GM12878 (cell line): ENCODE measurements at regions not wholly inside any gene's neighbourhood (a gene's known extent, or its start where the extent isn't known, plus 50 kb on each side); places are given as distances from the start of the nearest gene placed in this dataset.

ENCODE experiments used
- ATAC-seq: fragments of 200-7000 bp; cut with Tn5 transposase; 3 replicates; pipeline ENCODE4 v1.9.1; 2020; ENCODE audit warnings: mild to moderate bottlenecking, moderate library complexity
- BruUV-seq: library from RNA; stranded (reverse); fragments of 400-500 nt; replicated peaks from 2 replicates; lab custom pipeline; 2021; lab: Mats Ljungman, UMichigan
- CTCF ChIA-PET: fragments of 300-600 bp; sonication (Branson Sonifier 250); formaldehyde crosslinking; extraction: SDS; loops from one replicate; lab custom pipeline; 2021; ENCODE audit warnings: inconsistent platforms; lab: Yijun Ruan, JAX
- POLR2A ChIA-PET: fragments of 350-600 bp; formaldehyde crosslinking; extraction: SDS; loops from one replicate; lab custom pipeline; 2021; ENCODE audit warnings: inconsistent platforms; lab: Charles Lee
- RAD21 ChIA-PET: fragments of 300-600 bp; sonication (Branson Sonifier 250); formaldehyde crosslinking; loops from one replicate; lab custom pipeline; 2023; ENCODE audit warnings: antibody characterized with exemption; ENCODE audit not compliant: unreplicated experiment; lab: Charles Lee
- SMC1A ChIA-PET: fragments of 300-600 bp; sonication (Branson Sonifier 250); formaldehyde crosslinking; loops from one replicate; lab custom pipeline; 2023; ENCODE audit not compliant: unreplicated experiment, uncharacterized antibody; lab: Charles Lee
- DNase-seq: peaks from one replicate; pipeline ENCODE4 v3.0.0-alpha.2; 2011; ENCODE audit warnings: low read depth, low spot score
- FAIRE-seq: peaks from 3 replicates; lab custom pipeline; 2011; peaks lifted over from hg19 to GRCh38; lab: Jason Lieb, UNC
- H2AFZ ChIP-seq: 2 replicates; pipeline ENCODE4 v1.6.0; 2011; ENCODE audit warnings: low read depth, low read length, control low read depth; ENCODE audit not compliant: control insufficient read depth
- H3K27ac ChIP-seq: 2 replicates; pipeline ENCODE4 v1.5.1; 2011; ENCODE audit warnings: control low read depth; ENCODE audit not compliant: control insufficient read depth, insufficient read depth
- H3K27me3 ChIP-seq, 2 experiments: replicated peaks in 1 of 2; 2 replicates each; pipeline versions ENCODE4 v1.6.0 to v1.6.1; 2011; ENCODE audit warnings: low read length in 1 of 2; ENCODE audit not compliant: control insufficient read depth in 2 of 2, insufficient read depth in 2 of 2
- H3K36me3 ChIP-seq, 2 experiments: 2 replicates each; pipeline ENCODE4 v1.5.1; 2011; ENCODE audit warnings: low read length in 1 of 2; ENCODE audit not compliant: control insufficient read depth in 2 of 2, insufficient read depth in 2 of 2
- H3K4me1 ChIP-seq: 2 replicates; pipeline ENCODE4 v1.6.1; 2011; ENCODE audit warnings: mild to moderate bottlenecking, low read length, moderate library complexity, mixed read lengths; ENCODE audit not compliant: control insufficient read depth, insufficient read depth
- H3K4me2 ChIP-seq: 2 replicates; pipeline ENCODE4 v1.6.0; 2011; ENCODE audit warnings: control low read depth; ENCODE audit not compliant: control insufficient read depth, insufficient read depth
- H3K4me3 ChIP-seq: fragments of 200-600 bp; sonication (generic); 2 replicates; pipeline ENCODE4 v1.5.1; 2016
- H3K79me2 ChIP-seq: 2 replicates; pipeline ENCODE4 v1.6.0; 2011; ENCODE audit warnings: low read length; ENCODE audit not compliant: control insufficient read depth, insufficient read depth
- H3K9ac ChIP-seq: 2 replicates; pipeline ENCODE4 v1.8.0; 2011; ENCODE audit warnings: low read length, control low read depth, mixed read lengths; ENCODE audit not compliant: control insufficient read depth, insufficient read depth
- H3K9me3 ChIP-seq: replicated peaks from 3 replicates; pipeline ENCODE4 v1.5.1; 2011; ENCODE audit warnings: mild to moderate bottlenecking, low read length; ENCODE audit not compliant: control insufficient read depth, insufficient read depth
- H4K20me1 ChIP-seq: 2 replicates; pipeline ENCODE4 v1.6.0; 2011; ENCODE audit not compliant: control insufficient read depth, insufficient read depth
- ATF7 ChIP-seq: fragments of 450-650 bp; IDR thresholded peaks from 2 replicates; pipeline ENCODE4 v1.6.1; 2016; ENCODE audit warnings: low read depth, mild to moderate bottlenecking
- BMI1 ChIP-seq: fragments of 450-650 bp; IDR thresholded peaks from 2 replicates; pipeline ENCODE4 v1.6.1; 2016; ENCODE audit warnings: mild to moderate bottlenecking, moderate library complexity, borderline replicate concordance
- CBX5 ChIP-seq: sonication (generic); IDR thresholded peaks from 2 replicates; pipeline ENCODE4 v1.6.1; 2016; ENCODE audit warnings: low read depth, moderate library complexity, mild to moderate bottlenecking, inconsistent platforms
- GATAD2B ChIP-seq: fragments of 450-650 bp; conservative IDR thresholded peaks from 2 replicates; pipeline ENCODE4 v1.6.1; 2017; ENCODE audit warnings: low read depth, mild to moderate bottlenecking, moderate library complexity
- PAX5 ChIP-seq: IDR thresholded peaks from 2 replicates; pipeline ENCODE4 v1.6.1; 2011; ENCODE audit warnings: low read depth, low read length, borderline replicate concordance
- SIN3A ChIP-seq: IDR thresholded peaks from 2 replicates; pipeline ENCODE4 v1.6.1; 2012; ENCODE audit warnings: low read depth, low read length, improper control_type of control experiment
- SIX5 ChIP-seq: IDR thresholded peaks from 2 replicates; pipeline ENCODE4 v1.6.1; 2011; ENCODE audit warnings: mild to moderate bottlenecking, low read depth, low read length, moderate library complexity; ENCODE audit not compliant: severe bottlenecking
- ZNF207 ChIP-seq: fragments of 450-650 bp; IDR thresholded peaks from 2 replicates; pipeline ENCODE4 v1.6.1; 2014; ENCODE audit warnings: antibody characterized with exemption, mild to moderate bottlenecking, borderline replicate concordance
- WGBS: methylation state at CpG from one replicate; pipeline ENCODE4 v1.1.6; 2016; ENCODE audit warnings: low lambda C conversion rate; ENCODE audit not compliant: insufficient replicate concordance, insufficient coverage; ENCODE audit errors: missing lambda C conversion rate; 5-methylcytosine and 5-hydroxymethylcytosine counted together
- in situ Hi-C: fragments of 300-500 bp; cut with MboI; formaldehyde crosslinking; loops from 9 replicates; pipeline ENCODE4 v1.14.3; 2018; ENCODE audit warnings: mixed read lengths
- intact Hi-C: fragments of 100-400 bp; cut with micrococcal nuclease; formaldehyde crosslinking; loops from one replicate; pipeline ENCODE4 v1.14.2; 2022; ENCODE audit not compliant: unreplicated experiment
- TF ChIP-seq, protein P1 (sequence below): fragments of 450-650 bp; IDR thresholded peaks from 2 replicates; pipeline ENCODE4 v1.6.1; 2017; ENCODE audit warnings: borderline replicate concordance

GRCh38 chr22:47796128-47796908 is 1033.9 kb downstream of the TBC1D22A start:
- FAIRE-seq (no peak), ATAC-seq (no peak)
- no TSS peak for BruUV-seq
- H4K20me1 ChIP-seq, result no peaks in the 10 kb centered on the region
- no peak overlapping the region for H3K4me2 ChIP-seq
- in situ Hi-C loops, result no loop called here
- POLR2A ChIA-PET, result no interaction called here
- no peaks in the 10 kb centered on the region; the same call in 2 of the 3 replicates for H3K9me3 ChIP-seq
- H3K36me3 ChIP-seq, result no peaks in the 10 kb centered on the region
- TF ChIP-seq, protein P1, sequence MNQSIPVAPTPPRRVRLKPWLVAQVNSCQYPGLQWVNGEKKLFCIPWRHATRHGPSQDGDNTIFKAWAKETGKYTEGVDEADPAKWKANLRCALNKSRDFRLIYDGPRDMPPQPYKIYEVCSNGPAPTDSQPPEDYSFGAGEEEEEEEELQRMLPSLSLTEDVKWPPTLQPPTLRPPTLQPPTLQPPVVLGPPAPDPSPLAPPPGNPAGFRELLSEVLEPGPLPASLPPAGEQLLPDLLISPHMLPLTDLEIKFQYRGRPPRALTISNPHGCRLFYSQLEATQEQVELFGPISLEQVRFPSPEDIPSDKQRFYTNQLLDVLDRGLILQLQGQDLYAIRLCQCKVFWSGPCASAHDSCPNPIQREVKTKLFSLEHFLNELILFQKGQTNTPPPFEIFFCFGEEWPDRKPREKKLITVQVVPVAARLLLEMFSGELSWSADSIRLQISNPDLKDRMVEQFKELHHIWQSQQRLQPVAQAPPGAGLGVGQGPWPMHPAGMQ, result no peak
- TF ChIP-seq ZNF207 (no peak), PAX5 (no peak), BMI1 (no peak), GATAD2B (no peak), ATF7 (no peak), SIN3A (no peak), CBX5 (no peak), SIX5 (no peak)
- TF ChIP-seq, all 136 proteins: peak for 0
- 24% methylated on average over 11 of the region's 11 CpGs for WGBS
- Histone ChIP-seq H3K9ac (no peak overlapping the region), H3K4me3 (no peak overlapping the region), H3K4me1 (no peaks in the 10 kb centered on the region), H2AFZ (no peak overlapping the region), H3K79me2 (no peaks in the 10 kb centered on the region), H3K27ac (no peak overlapping the region), H3K27me3 (no peaks in the 10 kb centered on the region)
- RAD21 ChIA-PET, result no interaction called here
- CTCF ChIA-PET, result no interaction called here
- intact Hi-C loops, result no loop called here
- DNase-seq, result no peak
- SMC1A ChIA-PET, result no interaction called here
